NOMO-1 treated with dmso at 0.1 percent for 144 hours (cell line): ENCODE measurements at regions not wholly inside any gene's neighbourhood (a gene's known extent, or its start where the extent isn't known, plus 50 kb on each side); places are given as distances from the start of the nearest gene placed in this dataset.
"Not testable (repeated sequence)": the region's sequence is repeated elsewhere in the genome, so short reads cannot be mapped to it uniquely, and the experiment has no call there.

Source experiments
- DNase-seq: peaks from one replicate; lab custom pipeline; 2025; ENCODE audit not compliant: unreplicated experiment; lab: John Stamatoyannopoulos, UW

DNA sequence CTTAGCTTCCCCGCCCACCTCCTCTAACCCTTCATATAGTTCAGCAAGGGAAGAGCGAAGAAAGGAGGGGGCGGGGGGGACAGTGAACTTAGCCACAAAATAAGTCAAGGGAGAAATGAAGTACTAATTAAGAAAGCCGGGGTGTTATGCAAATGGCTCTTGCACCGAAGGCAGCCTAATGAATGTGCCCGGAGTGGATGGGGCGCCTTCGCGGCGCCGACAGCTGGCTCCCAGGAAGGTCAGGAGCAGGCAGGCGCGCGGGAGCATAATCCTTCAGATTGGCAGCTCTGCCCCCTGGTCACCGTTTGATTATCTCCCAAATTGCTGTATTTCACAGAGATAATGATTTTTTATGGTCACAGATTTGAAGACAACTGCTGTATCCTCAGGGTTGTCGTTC lies 395.1 kb downstream of the TFAP2B start:
- no peak for DNase-seq

DNA sequence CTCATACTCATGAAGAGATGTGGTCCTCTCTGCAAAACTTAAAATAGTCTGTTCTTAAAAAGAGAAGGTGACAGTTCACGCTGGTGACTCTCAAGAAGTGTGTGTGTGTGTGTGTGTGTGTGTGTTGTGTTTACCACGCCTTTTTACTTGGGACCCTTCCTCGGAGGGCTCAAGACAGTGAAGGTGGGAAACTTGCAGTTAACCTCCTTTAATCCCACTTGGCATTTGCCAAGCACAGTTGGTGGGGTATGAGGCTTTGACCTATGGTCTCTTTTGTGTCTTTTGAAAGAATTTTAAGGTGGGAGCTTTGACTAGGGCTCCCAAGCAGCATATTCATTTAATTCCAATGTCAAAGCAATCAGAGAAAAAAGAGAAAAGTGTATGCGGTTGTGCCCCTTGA lies 395.8 kb downstream of the TFAP2B start:
- no peak for DNase-seq

DNA sequence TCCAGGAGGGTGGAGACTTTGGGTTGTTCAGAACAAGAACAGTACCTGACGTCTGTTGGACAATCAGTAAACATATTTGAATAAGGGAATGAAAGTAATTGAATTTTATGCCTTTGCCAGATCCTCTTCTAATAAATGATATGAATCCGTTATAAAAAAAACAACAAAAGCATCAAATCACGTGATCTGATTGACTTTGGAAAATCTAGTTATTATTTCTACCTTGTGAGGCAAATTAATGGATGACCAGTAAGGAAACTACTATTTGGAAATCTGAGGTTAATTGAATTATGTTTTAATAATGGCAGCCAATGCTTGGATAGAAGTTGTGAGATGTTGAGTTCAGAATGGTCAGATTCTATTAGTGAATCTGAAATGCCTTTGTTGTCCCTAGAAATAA lies 399.5 kb downstream of the TFAP2B start:
- no peak for DNase-seq

DNA sequence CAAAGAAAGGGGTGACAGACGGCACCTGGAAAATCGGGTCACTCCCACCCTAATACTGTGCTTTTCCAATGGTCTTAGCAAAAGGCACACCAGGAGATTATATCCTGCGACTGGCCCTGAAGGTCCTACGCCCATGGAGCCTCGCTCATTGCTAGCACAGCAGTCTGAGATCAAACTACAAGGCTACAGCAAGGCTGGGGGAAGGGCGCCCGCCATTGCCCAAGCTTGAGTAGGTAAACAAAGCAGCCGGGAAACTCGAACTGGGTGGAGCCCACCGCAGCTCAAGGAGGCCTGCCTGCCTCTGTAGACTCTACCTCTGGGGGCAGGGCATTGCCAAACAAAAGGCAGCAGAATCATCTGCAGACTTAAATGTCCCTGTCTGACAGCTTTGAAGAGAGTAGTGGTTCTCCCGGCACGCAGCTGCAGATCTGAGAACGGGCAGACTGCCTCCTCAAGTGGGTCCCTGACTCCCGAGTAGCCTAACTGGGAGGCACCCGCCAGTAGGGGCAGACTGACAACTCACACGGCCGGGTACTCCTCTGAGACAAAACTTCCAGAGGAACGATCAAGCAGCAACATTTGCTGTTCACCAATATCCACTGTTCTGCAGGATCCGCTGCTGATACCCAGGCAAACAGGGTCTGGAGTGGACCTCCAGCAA lies 406.0 kb downstream of the TFAP2B start:
- DNase-seq, result not testable (repeated sequence)

DNA sequence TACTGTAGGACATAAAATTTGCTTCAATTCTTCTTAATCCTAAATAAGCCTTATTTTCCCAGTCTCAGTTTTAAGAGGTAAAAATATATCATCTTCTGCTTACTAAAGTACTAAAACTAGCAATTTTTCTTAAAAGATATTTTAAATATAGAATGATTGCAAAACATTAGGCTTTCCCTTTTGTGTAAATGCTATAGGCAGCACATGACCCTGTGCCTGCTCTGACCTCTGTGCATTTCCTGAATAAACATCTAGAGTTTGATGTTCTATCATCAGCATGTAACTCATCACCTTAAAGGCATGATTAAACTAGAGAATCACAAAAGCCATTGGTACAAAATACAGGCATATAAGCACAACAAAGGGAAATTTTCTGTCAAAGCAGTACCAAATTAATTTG lies 422.7 kb downstream of the TFAP2B start:
- DNase-seq, result no peak

DNA sequence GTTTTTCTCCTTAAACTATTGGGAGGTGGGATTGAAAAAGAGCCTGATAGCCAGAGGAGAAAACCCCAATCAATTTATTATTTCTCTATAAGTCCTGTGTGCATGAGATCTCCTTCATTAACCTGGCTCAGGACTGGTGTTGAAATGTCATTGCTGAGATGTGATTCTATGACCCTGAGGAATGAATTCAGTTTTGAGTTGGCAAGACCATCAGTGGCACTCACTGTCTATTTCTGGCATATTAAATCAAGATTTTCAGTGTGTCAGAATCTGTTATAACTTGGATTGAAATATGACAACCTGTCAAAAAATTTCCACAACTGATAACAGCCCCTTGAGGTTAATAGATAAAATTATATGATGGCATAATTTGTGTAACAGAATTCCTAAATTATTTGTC lies 431.1 kb downstream of the TFAP2B start:
- no peak for DNase-seq

DNA sequence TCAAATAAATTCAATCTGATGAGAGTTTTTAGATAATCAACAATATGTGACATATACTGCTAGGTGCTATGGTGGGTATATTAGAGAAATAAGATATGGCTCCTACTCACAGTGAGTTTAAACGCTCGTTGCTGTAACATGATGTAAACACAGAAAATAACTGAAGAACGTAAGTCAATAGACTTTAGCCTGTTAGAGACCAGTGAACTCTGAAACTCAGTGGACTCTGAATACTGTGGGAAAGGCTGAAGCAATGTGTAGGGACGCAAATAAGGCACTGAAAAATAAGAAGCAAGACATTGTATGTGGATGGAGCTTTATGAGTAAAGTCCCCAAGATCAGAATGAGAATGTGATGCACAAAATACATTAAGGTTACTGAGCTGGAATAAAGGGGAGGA lies 431.6 kb downstream of the TFAP2B start:
- no peak for DNase-seq

DNA sequence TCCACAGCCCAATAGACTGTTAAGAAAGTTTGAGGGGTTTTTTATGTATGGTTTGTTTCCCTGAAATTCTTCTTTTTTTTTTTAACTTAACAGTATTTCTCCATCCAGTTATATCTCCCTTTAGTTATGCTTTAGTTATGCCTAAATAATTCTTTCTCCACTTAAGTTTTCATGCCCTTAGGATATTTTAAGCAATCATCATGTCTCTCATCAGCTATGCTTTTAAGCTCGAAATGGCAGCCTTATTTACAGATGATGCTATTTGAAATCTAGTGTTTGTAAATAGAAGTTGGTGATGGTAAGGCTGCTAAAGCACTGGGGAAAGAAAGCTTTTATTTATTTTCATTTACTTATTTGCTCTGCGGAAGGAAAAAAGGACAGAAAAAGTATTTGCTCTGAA lies 439.3 kb downstream of the TFAP2B start:
- no peak for DNase-seq

DNA sequence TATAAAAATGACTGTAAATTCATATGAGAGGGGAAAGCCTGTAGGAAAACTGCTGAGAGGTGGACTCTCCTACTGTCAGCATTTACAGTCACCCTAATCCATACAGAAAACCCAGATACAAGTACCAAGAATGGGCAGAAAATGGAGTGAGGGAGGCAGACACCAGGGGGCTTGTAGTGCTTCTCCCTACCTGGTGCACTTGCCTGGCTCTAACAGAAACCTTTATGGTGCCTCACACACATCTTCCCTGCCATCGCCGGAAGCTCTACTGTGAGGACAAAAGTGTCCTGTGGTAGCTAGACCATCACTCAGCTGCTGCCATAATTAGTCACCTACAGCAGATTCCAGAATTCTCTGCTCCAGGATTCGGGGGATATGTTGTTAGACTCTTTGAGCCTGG lies 441.3 kb downstream of the TFAP2B start:
- DNase-seq, result no peak

DNA sequence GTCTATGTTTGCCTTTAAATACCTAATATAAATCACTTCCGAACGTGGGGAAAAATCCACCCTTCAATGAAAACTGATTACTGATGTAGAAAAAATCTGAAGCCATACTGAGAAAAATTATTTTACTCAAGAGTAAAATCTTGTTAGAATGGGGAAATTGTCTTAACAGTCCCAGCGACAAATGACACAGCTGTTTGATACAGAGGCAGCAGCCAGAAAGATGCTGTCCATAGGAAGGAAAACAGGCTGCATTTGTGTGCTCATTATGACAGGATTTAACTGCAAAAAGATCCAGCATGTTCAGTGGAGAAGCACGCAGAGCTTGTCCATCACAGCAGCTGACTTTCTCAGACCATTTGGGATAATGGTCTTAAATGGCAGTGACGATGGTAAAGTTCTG lies 443.0 kb downstream of the TFAP2B start:
- DNase-seq, result no peak

DNA sequence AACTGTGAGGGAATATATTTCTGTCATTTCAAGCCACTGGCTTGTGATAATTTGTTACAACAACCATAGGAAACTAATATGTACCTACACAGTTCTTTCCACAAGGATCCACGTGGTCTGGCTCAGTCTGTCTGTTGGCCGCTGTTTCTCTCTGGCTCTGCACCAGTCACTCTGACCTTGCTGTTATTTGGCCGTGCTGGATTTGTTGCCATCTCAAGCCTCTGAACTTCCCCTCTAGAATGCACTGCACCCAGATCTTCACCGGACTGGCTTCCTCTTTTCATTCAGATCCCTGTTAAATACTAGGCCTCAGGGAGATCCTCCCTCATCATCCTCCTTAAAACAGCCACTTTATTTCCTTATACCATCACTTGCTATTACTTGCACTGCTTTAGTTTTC lies 446.8 kb downstream of the TFAP2B start:
- peak; percentile 65 for DNase-seq

DNA sequence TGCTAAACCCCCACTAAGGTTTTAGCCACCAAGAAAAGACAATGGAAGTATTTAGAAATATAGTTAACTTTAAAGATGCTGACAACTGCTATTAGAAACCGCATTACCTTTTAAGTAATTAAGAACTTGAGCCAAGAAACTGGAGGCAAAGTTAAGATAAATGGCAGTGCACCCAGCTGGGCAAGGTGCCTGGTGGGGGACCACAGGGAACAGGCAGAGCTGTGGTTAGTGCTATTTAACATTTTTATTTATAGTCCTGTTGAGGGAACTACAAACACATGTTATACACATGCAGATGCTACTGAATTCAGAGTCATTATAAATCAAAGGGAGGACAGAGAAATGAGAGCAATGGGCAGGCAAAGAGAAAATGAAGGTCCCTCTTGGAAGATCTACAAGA lies 447.9 kb downstream of the TFAP2B start:
- no peak for DNase-seq

DNA sequence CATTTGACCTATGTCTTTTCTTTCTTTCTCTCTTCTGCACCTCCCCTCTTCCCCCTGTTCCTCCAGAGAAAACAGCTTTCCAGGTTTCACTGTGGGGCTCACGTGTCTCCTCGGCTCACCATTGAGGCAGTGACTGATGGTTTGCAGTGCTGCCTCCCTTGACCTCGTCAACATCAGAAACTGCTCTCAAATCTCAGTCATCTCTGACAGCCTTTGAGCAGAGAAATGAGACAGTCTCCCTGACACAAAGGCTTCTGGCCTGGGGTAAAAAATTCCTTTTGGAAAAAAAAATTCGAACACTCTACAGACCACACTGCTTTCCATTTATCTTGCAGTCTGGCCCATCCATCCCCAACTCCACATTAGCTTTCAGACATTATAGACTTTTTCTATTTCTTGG lies 450.0 kb downstream of the TFAP2B start:
- no peak for DNase-seq

DNA sequence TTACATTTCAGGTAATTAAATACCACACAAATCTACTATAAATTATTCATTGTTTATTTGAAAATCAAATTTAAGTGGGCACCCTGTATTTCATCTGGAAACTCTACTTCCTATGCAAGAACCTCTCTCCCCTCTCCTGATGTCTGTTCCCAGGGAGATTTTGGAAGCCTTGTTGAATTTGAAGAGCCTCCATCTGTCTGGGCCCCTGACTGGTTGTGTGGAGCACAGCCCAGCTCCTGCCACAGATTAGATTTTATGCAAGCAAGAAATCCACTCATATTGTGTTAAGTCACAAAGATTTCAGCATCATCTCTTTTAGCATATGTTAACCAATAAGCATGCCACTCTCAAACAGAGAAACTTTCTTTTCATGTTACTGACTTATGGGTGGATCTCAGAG lies 451.2 kb downstream of the TFAP2B start:
- DNase-seq, result no peak

DNA sequence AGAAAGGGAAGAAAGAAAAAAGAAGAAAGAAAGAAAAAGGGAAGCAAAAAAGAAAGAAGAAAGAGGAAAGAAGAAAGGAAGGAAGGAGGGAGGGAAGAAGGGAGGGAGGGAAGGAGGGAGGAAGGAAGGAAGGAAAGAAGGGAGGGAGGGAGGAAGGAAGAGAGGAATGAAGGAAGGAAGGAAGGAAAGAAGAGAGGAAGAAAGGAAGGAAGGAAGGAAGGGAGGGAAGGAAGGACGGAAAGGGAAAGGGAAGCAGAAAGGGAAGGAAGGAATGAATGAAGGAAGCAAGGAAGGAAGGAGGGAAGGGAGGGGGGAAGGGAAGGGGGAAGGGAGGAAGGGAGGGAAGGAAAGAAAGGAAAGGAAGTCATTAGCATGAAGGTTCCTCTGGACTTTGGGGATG lies 452.9 kb downstream of the TFAP2B start:
- DNase-seq, result no peak

DNA sequence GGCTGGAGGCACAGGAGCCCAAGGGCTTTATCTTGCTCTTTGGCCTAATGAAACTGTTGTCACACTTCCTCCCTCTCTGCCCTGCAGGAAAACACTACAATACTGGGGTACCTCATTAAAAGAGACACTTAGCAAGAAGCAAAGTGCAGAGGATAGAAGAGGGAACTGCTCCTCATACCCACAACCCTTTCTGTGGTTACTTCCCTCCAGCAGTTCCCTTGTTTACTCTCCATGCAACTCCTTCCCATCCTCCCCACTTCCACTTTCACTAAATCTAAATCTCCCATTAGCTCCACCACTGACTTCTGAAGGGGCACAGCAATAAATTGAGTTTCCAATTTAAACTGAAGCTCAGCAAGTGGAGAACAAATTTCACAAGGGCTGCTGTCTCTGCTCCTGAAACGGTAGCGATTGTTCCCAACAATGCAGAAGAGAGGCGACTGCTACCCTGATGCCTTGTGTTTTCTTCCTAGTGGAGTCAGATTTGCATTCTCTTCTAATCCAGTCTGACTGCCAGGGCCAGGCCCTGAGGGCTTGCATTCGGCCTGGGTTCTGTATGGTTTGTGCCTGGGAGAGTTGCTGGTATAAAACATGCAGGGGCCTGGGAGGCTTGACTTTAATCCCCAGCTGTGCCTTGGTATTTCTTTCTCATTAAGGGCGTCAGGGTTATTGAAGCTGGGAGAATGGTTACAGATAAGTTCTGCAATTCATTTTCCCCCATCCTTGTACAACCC lies 454.7 kb downstream of the TFAP2B start:
- DNase-seq, result peak; percentile 85

DNA sequence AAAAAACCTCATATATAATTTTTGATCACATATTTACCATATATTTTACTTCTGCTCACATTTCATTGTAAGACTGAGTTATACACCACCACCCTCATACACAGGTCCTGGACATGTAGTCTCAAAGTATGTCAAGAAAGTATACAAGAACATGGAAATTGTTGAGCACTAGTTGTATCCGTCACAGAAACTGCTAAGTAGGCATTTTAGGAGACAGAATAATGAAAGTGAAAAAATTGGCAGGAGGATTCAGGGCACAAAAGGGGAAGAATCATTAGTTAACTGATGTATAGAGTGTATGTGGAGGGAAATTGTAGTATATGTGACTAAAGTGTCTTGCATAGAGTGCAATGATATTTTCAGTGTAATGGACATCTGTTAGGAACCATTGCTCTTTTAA lies 458.8 kb downstream of the TFAP2B start:
- DNase-seq, result no peak

DNA sequence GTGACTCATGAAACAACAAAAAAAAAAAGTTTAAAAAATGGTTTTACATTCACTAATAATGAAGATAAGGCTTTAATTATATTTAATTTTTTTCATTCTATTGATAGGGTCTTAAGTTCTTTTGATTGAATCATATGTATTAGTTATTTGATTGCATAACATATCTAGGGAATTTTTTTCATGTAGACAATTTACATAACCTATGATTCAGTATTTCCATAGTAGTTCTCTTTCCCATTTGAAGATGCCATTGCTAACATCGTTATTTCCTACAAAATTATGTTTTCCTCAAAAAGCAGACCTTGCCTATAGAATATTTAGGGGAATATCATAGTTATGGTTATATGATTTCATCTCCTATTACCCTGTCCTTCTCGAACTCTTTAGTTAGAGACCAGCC lies 463.4 kb downstream of the TFAP2B start:
- DNase-seq, result no peak

DNA sequence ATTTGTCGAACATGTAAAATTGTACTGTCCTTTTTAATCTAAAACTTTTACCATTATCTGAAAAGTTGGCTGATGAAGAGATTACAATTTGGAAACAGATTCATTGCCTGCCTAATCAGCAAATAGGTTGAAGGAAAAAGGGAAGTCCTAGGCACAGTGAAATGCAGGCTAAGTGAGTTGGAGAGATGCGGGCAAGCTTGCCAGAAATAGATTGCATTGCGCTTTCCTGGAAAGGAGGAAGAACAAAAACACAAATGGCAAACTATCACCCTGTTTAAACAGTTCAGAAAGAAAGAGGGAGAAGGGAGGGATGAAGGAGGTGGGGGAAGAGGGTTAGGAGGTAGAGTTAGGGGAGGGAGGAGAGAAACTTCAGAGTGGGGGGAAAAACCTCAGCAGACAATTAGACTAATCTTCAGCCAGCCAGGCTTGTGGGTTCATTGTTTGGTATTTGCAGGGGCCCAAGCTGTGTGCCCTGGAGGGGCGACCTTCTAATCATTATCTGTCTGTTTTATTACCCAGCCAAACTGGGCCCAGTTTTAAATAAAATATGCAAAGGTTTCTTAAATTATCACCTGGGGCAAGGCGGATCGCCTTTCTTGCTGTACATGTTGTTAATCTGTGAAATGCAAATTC lies 465.2 kb downstream of the TFAP2B start:
- peak; percentile 74 for DNase-seq

DNA sequence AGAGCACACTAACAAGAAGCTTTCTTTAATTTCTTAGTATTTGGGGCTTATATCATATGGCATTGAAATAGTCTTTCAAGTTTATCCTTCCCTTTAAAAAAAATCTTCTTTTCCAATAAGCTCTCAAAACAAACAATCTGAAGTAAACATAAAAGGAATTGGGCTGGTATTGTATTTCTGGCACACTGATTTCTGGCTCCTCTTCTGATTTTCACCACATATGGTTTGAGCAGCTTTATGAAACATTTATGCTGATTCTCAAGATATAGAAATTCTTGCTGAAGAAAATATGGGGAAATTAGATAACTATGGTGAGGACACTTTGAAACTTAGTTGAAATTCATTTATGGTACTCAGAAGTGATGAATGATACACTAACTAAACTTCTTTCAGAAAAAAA lies 467.2 kb downstream of the TFAP2B start:
- no peak for DNase-seq

DNA sequence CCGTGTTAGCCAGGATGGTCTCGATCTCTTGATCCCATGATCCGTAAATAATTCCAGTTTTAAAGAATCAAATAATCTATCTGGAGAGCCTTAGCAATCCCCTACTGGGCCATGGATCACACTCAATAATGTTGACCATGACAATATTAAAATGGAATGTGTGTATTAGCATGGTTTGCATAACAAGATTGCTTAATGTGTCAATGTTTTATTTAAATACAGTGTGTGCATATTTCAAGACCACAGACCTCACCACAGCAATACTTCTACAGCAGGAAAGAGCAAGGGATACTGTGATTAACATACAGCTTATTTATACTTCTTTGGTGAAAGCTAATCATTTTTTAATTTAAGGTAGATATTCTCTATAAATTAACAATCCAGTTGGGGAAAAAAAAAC lies 470.4 kb downstream of the TFAP2B start:
- no peak for DNase-seq

DNA sequence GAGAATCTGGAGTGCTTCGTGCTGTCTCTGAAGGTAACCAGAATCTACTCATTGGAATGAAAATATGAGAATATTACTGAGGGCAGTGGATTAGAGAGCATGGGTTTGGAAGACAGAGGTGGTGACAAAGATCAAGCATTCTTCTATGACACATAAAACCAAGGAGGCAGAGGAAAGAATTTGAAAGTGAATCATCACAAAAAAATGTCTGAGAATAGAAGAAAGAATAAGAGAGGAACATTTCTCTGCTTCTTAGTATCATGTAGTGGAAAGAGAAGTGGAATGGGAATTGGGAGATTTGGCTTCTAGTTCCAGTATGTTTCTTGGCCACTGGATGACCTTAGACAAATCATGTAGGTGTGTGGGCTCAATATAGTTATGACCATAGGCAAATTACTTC lies 474.0 kb downstream of the TFAP2B start:
- DNase-seq, result no peak
